ENCODE measurements at regions not wholly inside any gene's neighbourhood (a gene's known extent, or its start where the extent isn't known, plus 50 kb on each side); places are given as distances from the start of the nearest gene placed in this dataset.

DNA sequence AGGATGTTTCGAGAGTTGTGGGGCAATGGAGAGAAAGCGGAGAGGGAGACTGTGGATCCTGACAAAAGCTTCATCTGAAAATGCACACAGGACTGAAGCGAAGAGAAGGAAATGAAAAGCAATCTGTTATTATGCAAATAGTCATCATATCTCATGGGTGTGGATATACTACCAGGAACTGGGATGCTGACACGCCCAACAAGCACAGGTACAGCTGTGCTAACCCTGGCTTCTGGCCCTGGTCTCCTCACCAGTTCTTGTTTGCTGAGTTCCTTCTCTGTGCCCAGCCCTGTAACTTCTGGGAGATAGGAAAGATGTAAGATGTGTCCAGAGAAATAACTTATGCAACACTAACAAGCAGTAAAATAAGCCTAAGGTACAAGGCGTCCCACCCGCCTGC lies 358.8 kb downstream of the CMPK2 start:
- TF ChIP-seq, protein P1, sequence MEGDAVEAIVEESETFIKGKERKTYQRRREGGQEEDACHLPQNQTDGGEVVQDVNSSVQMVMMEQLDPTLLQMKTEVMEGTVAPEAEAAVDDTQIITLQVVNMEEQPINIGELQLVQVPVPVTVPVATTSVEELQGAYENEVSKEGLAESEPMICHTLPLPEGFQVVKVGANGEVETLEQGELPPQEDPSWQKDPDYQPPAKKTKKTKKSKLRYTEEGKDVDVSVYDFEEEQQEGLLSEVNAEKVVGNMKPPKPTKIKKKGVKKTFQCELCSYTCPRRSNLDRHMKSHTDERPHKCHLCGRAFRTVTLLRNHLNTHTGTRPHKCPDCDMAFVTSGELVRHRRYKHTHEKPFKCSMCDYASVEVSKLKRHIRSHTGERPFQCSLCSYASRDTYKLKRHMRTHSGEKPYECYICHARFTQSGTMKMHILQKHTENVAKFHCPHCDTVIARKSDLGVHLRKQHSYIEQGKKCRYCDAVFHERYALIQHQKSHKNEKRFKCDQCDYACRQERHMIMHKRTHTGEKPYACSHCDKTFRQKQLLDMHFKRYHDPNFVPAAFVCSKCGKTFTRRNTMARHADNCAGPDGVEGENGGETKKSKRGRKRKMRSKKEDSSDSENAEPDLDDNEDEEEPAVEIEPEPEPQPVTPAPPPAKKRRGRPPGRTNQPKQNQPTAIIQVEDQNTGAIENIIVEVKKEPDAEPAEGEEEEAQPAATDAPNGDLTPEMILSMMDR (IDR thresholded peaks at IDR 0.05), result no peak
- H3K36me3 Mint-ChIP-seq (ENCODE audit: low read depth), result no peaks in the 10 kb centered on the region
- peak overlapping the region; percentile 3 for H3K27ac Mint-ChIP-seq

DNA sequence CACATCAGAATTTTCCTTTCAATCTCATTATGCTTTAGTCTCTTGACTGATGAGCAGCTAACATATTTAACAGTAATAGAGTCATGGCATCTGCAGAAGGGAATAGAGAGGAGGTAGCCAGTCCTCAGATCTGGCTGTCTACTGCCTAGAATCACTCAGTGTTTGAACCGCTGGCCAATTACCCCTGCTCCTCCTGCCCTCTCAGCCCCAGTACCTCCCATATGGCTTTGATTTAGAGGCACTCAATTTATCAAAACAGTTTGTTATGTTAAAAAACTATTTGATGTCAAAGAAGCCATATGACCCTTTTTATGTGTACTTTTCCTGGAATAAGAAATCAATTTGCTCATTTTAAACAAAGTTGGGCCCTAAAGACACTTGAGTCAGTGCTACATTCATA lies 355.2 kb downstream of the CMPK2 start:
- Mint-ChIP-seq H3K27ac (no peak overlapping the region), H3K4me3 (no peak overlapping the region), H3K4me1 (peaks cover 19% of the 10 kb centered on the region), H3K36me3 (ENCODE audit: low read depth) (no peaks in the 10 kb centered on the region), H3K9me3 (peaks cover 5% of the 10 kb centered on the region), H3K27me3 (ENCODE audit: low read depth, poor library complexity) (peaks cover 6% of the 10 kb centered on the region)
- TF ChIP-seq, protein P1 (IDR thresholded peaks at IDR 0.05), result no peak
- DNase-seq, result no peak

More for the DNA sequence above, 358.8 kb downstream of the CMPK2 start:
- Mint-ChIP-seq H3K27me3 (ENCODE audit: low read depth, poor library complexity) (peaks cover 9% of the 10 kb centered on the region), H3K4me3 (no peak overlapping the region), H3K4me1 (peaks cover 29% of the 10 kb centered on the region), H3K9me3 (peaks cover 5% of the 10 kb centered on the region)
- no peak for DNase-seq

DNA sequence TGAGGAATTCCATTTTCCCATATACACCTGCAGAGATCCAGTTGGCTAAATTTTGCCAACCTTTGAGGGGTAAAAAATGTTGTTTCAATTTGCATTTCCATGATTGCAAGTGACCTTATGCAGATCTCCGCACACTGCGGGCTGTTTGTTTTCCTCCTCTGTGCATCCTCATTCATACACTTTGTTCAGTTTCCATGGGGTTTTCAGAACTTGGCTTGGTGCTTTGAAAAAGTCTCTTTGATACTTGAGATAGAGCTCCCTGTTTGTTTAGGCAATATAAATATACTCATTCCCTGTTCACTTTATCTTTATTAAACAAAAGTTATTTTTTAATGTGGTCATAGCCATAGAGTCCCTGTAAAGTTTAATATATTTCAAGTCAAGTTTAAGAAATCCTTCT lies 353.1 kb downstream of the CMPK2 start:
- Mint-ChIP-seq H3K9me3 (peaks cover 5% of the 10 kb centered on the region), H3K36me3 (ENCODE audit: low read depth) (no peaks in the 10 kb centered on the region), H3K4me3 (no peak overlapping the region), H3K4me1 (peaks cover 3% of the 10 kb centered on the region), H3K27ac (no peak overlapping the region), H3K27me3 (ENCODE audit: low read depth, poor library complexity) (peaks cover 11% of the 10 kb centered on the region)
- no peak for DNase-seq
- TF ChIP-seq, protein P1 (IDR thresholded peaks at IDR 0.05), result no peak

DNA sequence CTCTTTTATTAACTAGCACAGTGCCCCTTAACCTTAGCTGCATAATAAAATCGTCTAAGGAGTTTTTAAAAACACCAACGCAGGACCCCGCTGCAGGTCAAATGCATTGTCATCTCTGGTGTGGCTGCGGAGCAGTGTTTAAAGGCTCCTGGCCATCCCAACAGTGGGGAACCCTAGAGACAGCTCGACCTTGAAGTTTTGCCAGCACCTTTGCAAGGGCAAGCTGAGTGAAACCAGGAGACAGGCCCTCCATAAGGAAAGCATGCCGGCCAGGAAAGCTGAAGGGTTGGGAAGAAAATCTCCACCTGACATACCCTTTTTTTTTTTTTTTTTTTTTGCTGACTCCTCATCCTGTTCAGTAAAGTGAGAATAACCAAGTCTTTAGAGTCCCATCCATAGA lies 349.0 kb downstream of the CMPK2 start:
- H3K27me3 Mint-ChIP-seq (ENCODE audit: low read depth, poor library complexity), result peaks cover 8% of the 10 kb centered on the region
- no peak overlapping the region for H3K27ac Mint-ChIP-seq
- H3K4me3 Mint-ChIP-seq, result no peak overlapping the region
- TF ChIP-seq, protein P1 (IDR thresholded peaks at IDR 0.05), result no peak
- DNase-seq, result no peak
- no peaks in the 10 kb centered on the region for H3K9me3 Mint-ChIP-seq
- H3K36me3 Mint-ChIP-seq (ENCODE audit: low read depth), result no peaks in the 10 kb centered on the region
- peaks cover 20% of the 10 kb centered on the region for H3K4me1 Mint-ChIP-seq

DNA sequence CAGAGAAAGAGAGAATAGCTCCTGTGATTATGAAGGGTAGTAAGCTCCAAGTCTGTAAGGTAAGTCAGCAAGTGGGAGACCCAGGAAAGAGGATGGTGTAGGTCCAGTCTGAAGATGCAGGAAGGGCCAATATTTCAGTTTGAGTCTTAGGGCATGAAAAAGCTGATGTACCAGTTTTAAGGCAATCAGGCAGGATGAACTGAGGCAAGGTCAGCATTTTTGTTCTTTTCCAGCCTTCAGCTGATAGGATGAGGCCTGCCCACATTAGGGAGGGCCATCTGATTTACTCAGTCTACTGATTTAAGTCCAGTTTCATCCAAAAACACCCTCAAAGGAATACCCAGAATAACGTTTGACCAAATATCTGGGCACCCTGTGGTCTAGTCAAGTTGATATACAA lies 347.3 kb downstream of the CMPK2 start:
- Mint-ChIP-seq H3K9me3 (peaks cover 3% of the 10 kb centered on the region), H3K4me1 (peaks cover 25% of the 10 kb centered on the region), H3K27me3 (ENCODE audit: low read depth, poor library complexity) (peaks cover 5% of the 10 kb centered on the region), H3K4me3 (no peak overlapping the region), H3K36me3 (ENCODE audit: low read depth) (no peaks in the 10 kb centered on the region), H3K27ac (no peak overlapping the region)
- TF ChIP-seq, protein P1 (IDR thresholded peaks at IDR 0.05), result no peak
- DNase-seq, result no peak

DNA sequence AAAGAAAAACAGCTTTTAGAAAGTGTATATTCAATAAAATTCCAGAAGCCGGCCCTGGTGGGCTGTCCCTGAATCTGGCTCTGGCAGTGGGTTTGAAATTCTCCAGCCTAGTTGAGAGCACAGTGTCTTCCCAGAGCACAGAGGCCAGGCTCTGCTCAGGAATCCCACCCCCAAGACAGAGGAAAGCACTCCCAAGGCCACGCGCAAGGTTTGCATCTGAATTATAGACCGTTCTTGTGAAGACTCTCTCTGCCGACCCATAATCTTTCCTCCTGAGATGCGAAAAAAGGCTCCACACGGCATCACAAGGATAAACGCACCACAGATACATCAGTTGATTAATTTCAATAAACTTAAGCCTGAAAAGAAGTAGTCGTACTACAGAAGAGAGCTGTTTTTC lies 342.2 kb downstream of the CMPK2 start:
- Mint-ChIP-seq H3K4me3 (no peak overlapping the region), H3K9me3 (peaks cover 3% of the 10 kb centered on the region), H3K27me3 (ENCODE audit: low read depth, poor library complexity) (no peaks in the 10 kb centered on the region), H3K27ac (no peak overlapping the region), H3K4me1 (peaks cover 52% of the 10 kb centered on the region), H3K36me3 (ENCODE audit: low read depth) (no peaks in the 10 kb centered on the region)
- DNase-seq, result no peak
- TF ChIP-seq, protein P1 (IDR thresholded peaks at IDR 0.05), result no peak
